ENCODE measurements at regions not wholly inside any gene's neighbourhood (a gene's known extent, or its start where the extent isn't known, plus 50 kb on each side); places are given as distances from the start of the nearest gene placed in this dataset.
"Not testable (repeated sequence)": the region's sequence is repeated elsewhere in the genome, so short reads cannot be mapped to it uniquely, and the experiment has no call there.

- ChIA-PET POLR2A (ENCODE audit: low non-redundant PET) (no interaction called here), CTCF (no interaction called here)
- no peak overlapping the region for H3K27ac ChIP-seq
- no peak for TF ChIP-seq CTCF (conservative IDR thresholded peaks at IDR 0.05; ENCODE audit: low read depth)
- DNase-seq (ENCODE audit: low spot score), result no peak
Measured at GRCh38 chr11:71321433-71322191, 69.2 kb upstream of the SHANK2 start.

GRCh38 chr11:71316701-71317100 lies 64.3 kb upstream of the SHANK2 start:
- ChIA-PET CTCF (no interaction called here), POLR2A (ENCODE audit: low non-redundant PET) (no interaction called here)
- H3K27ac ChIP-seq, result no peak overlapping the region
- no peak for TF ChIP-seq CTCF (conservative IDR thresholded peaks at IDR 0.05; ENCODE audit: low read depth)
- no peak for DNase-seq (ENCODE audit: low spot score)

- H3K27ac ChIP-seq; POLR2A ChIA-PET (ENCODE audit: low non-redundant PET); DNase-seq (ENCODE audit: low spot score): not testable (repeated sequence)
- CTCF ChIA-PET, result interaction anchor here (1.2 kb wide), 1 partner anchor 13 kb away, joined by 4 read pairs; no protein-coding TSS in a partner anchor
Measured at GRCh38 chr11:71312616-71313015, 60.2 kb upstream of the SHANK2 start.

GRCh38 chr11:71311928-71312510 lies 59.6 kb upstream of the SHANK2 start:
- no peak for DNase-seq (ENCODE audit: low spot score)
- H3K27ac ChIP-seq, result no peak overlapping the region
- ChIA-PET POLR2A (ENCODE audit: low non-redundant PET) (no interaction called here), CTCF (interaction anchor here (1.2 kb wide), 1 partner anchor 12 kb away, joined by 4 read pairs; no protein-coding TSS in a partner anchor)
- no peak for TF ChIP-seq CTCF (conservative IDR thresholded peaks at IDR 0.05; ENCODE audit: low read depth)

- TF ChIP-seq CTCF (conservative IDR thresholded peaks at IDR 0.05; ENCODE audit: low read depth), result no peak
- ChIA-PET CTCF (interaction anchor here (0.6 kb wide), 1 partner anchor 23 kb away, joined by 4 read pairs; no protein-coding TSS in a partner anchor), POLR2A (ENCODE audit: low non-redundant PET) (no interaction called here)
- no peak for DNase-seq (ENCODE audit: low spot score)
- no peak overlapping the region for H3K27ac ChIP-seq
Measured at GRCh38 chr11:71311176-71311925, 59.0 kb upstream of the SHANK2 start.

- ChIA-PET POLR2A (ENCODE audit: low non-redundant PET) (no interaction called here), CTCF (no interaction called here)
- DNase-seq (ENCODE audit: low spot score), result no peak
- no peak for TF ChIP-seq CTCF (conservative IDR thresholded peaks at IDR 0.05; ENCODE audit: low read depth)
- H3K27ac ChIP-seq, result no peak overlapping the region
Measured at GRCh38 chr11:71310184-71310583, 57.8 kb upstream of the SHANK2 start.

- CTCF ChIA-PET, result no interaction called here
- no peak for DNase-seq (ENCODE audit: low spot score)
- TF ChIP-seq CTCF (conservative IDR thresholded peaks at IDR 0.05; ENCODE audit: low read depth), result no peak
- POLR2A ChIA-PET (ENCODE audit: low non-redundant PET), result no interaction called here
- no peak overlapping the region for H3K27ac ChIP-seq
Measured at GRCh38 chr11:71309611-71310010, 57.2 kb upstream of the SHANK2 start.
